Adipocyte (in vitro differentiated cells): ENCODE measurements at regions not wholly inside any gene's neighbourhood (a gene's known extent, or its start where the extent isn't known, plus 50 kb on each side); places are given as distances from the start of the nearest gene placed in this dataset.

Source experiments
- DNase-seq: peaks from one replicate; pipeline ENCODE4 v3.0.0-alpha.2; 2015; ENCODE audit warnings: low read depth
- H3K27me3 ChIP-seq: replicated peaks from 2 replicates; pipeline ENCODE4 v1.7.0; 2013; ENCODE audit warnings: mild to moderate bottlenecking, low read length, moderate library complexity; ENCODE audit not compliant: control insufficient read depth, insufficient read depth
- H3K36me3 ChIP-seq: 2 replicates; pipeline ENCODE4 v1.7.0; 2013; ENCODE audit warnings: low read length, mild to moderate bottlenecking, moderate library complexity; ENCODE audit not compliant: control insufficient read depth, insufficient read depth, severe bottlenecking
- H3K4me1 ChIP-seq: 2 replicates; pipeline ENCODE4 v1.7.0; 2013; ENCODE audit warnings: mild to moderate bottlenecking, low read length, moderate library complexity; ENCODE audit not compliant: control insufficient read depth, insufficient read depth
- H3K4me3 ChIP-seq: 2 replicates; pipeline ENCODE4 v1.7.0; 2013; ENCODE audit warnings: mild to moderate bottlenecking, low read length, moderate library complexity
- H3K9ac ChIP-seq: 2 replicates; pipeline ENCODE4 v1.7.0; 2013; ENCODE audit warnings: mild to moderate bottlenecking, low read length, moderate library complexity
- H3K9me3 ChIP-seq: 2 replicates; pipeline ENCODE4 v1.7.0; 2013; ENCODE audit warnings: mild to moderate bottlenecking, low read length, moderate library complexity; ENCODE audit not compliant: control insufficient read depth

- no peak for DNase-seq
- peaks cover 5% of the 10 kb centered on the region for H3K27me3 ChIP-seq
- no peaks in the 10 kb centered on the region for H3K4me1 ChIP-seq
- no peak overlapping the region for H3K4me3 ChIP-seq
- no peaks in the 10 kb centered on the region for H3K36me3 ChIP-seq
- no peak overlapping the region for H3K9ac ChIP-seq
- peaks cover 14% of the 10 kb centered on the region for H3K9me3 ChIP-seq
These were observed 146.3 kb downstream of the ZNF674 start for GRCh38 chrX:46398874-46399273.

- DNase-seq = no peak
- Histone ChIP-seq H3K36me3 (no peaks in the 10 kb centered on the region), H3K27me3 (peaks cover 3% of the 10 kb centered on the region), H3K9me3 (peaks cover 14% of the 10 kb centered on the region), H3K4me3 (no peak overlapping the region), H3K9ac (no peak overlapping the region), H3K4me1 (no peaks in the 10 kb centered on the region)
These were observed 147.1 kb downstream of the ZNF674 start for GRCh38 chrX:46398126-46398525.

- Histone ChIP-seq H3K4me3 (no peak overlapping the region), H3K4me1 (no peaks in the 10 kb centered on the region)
These were observed 158.7 kb downstream of the ZNF674 start for GRCh38 chrX:46386511-46386910.

GRCh38 chrX:46383006-46383405, 162.2 kb downstream of the ZNF674 start:
- H3K27me3 ChIP-seq = peaks cover 16% of the 10 kb centered on the region
- H3K9ac ChIP-seq = no peak overlapping the region
- H3K36me3 ChIP-seq = no peaks in the 10 kb centered on the region
- DNase-seq = no peak
- no peaks in the 10 kb centered on the region for H3K9me3 ChIP-seq
- H3K4me3 ChIP-seq = no peak overlapping the region
- H3K4me1 ChIP-seq = no peaks in the 10 kb centered on the region

More at GRCh38 chrX:46386511-46386910, 158.7 kb downstream of the ZNF674 start:
- Histone ChIP-seq H3K27me3 (peaks cover 12% of the 10 kb centered on the region), H3K9me3 (peaks cover 16% of the 10 kb centered on the region), H3K36me3 (no peaks in the 10 kb centered on the region), H3K9ac (no peak overlapping the region)
- DNase-seq = peak; percentile 8

- no peak overlapping the region for H3K9ac ChIP-seq
- H3K36me3 ChIP-seq = no peaks in the 10 kb centered on the region
- H3K4me3 ChIP-seq = no peak overlapping the region
- H3K27me3 ChIP-seq = peaks cover 12% of the 10 kb centered on the region
- H3K4me1 ChIP-seq = no peaks in the 10 kb centered on the region
- no peaks in the 10 kb centered on the region for H3K9me3 ChIP-seq
- DNase-seq = no peak
These were observed 162.6 kb downstream of the ZNF674 start for GRCh38 chrX:46382595-46382994.

- H3K36me3 ChIP-seq = no peaks in the 10 kb centered on the region
- peak; percentile 15 for DNase-seq
These were observed 163.6 kb downstream of the ZNF674 start for GRCh38 chrX:46381630-46382029.

GRCh38 chrX:46380148-46380752, 165.0 kb downstream of the ZNF674 start:
- H3K36me3 ChIP-seq = no peaks in the 10 kb centered on the region
- H3K27me3 ChIP-seq = peaks cover 8% of the 10 kb centered on the region
- H3K9ac ChIP-seq = no peak overlapping the region
- no peak overlapping the region for H3K4me3 ChIP-seq
- no peaks in the 10 kb centered on the region for H3K9me3 ChIP-seq
- H3K4me1 ChIP-seq = no peaks in the 10 kb centered on the region
- no peak for DNase-seq

More at GRCh38 chrX:46381630-46382029, 163.6 kb downstream of the ZNF674 start:
- no peak overlapping the region for H3K9ac ChIP-seq
- H3K4me1 ChIP-seq = no peaks in the 10 kb centered on the region
- peaks cover 8% of the 10 kb centered on the region for H3K27me3 ChIP-seq
- H3K9me3 ChIP-seq = no peaks in the 10 kb centered on the region
- H3K4me3 ChIP-seq = no peak overlapping the region

GRCh38 chrX:46376246-46376885, 168.9 kb downstream of the ZNF674 start:
- Histone ChIP-seq H3K9me3 (no peaks in the 10 kb centered on the region), H3K36me3 (no peaks in the 10 kb centered on the region), H3K4me3 (no peak overlapping the region), H3K9ac (no peak overlapping the region), H3K4me1 (no peaks in the 10 kb centered on the region), H3K27me3 (peaks cover 11% of the 10 kb centered on the region)
- peak; percentile 82 for DNase-seq

- H3K4me1 ChIP-seq = no peaks in the 10 kb centered on the region
- H3K9ac ChIP-seq = no peak overlapping the region
- H3K9me3 ChIP-seq = no peaks in the 10 kb centered on the region
- H3K4me3 ChIP-seq = no peak overlapping the region
- H3K27me3 ChIP-seq = peaks cover 11% of the 10 kb centered on the region
- H3K36me3 ChIP-seq = no peaks in the 10 kb centered on the region
- DNase-seq = no peak
These were observed 169.4 kb downstream of the ZNF674 start for GRCh38 chrX:46375831-46376230.

- Histone ChIP-seq H3K4me1 (no peaks in the 10 kb centered on the region), H3K9me3 (no peaks in the 10 kb centered on the region), H3K9ac (no peak overlapping the region), H3K4me3 (no peak overlapping the region), H3K36me3 (no peaks in the 10 kb centered on the region), H3K27me3 (peaks cover 11% of the 10 kb centered on the region)
- DNase-seq = no peak
These were observed 170.8 kb downstream of the ZNF674 start for GRCh38 chrX:46374371-46374770.

GRCh38 chrX:46367491-46367890, 177.7 kb downstream of the ZNF674 start:
- no peak overlapping the region for H3K9ac ChIP-seq
- H3K9me3 ChIP-seq = no peaks in the 10 kb centered on the region
- H3K27me3 ChIP-seq = peaks cover 12% of the 10 kb centered on the region
- H3K4me1 ChIP-seq = no peaks in the 10 kb centered on the region
- H3K36me3 ChIP-seq = no peaks in the 10 kb centered on the region
- H3K4me3 ChIP-seq = no peak overlapping the region
- peak; percentile 66 for DNase-seq
